H54 (cell line): ENCODE measurements at regions not wholly inside any gene's neighbourhood (a gene's known extent, or its start where the extent isn't known, plus 50 kb on each side); places are given as distances from the start of the nearest gene placed in this dataset.

ENCODE experiments used
- DNase-seq: peaks from one replicate; pipeline ENCODE4 v3.0.0; 2011; ENCODE audit warnings: low spot score, mixed read lengths; ENCODE audit not compliant: insufficient read length
- FAIRE-seq: peaks from 3 replicates; lab custom pipeline; 2011; peaks lifted over from hg19 to GRCh38; lab: Jason Lieb, UNC
- POLR2A ChIP-seq: IDR thresholded peaks from 2 replicates; pipeline ENCODE4 v1.6.1; 2011; ENCODE audit warnings: low read depth, mild to moderate bottlenecking, low read length

GRCh38 chr3:59254976-59255375 lies 205.2 kb upstream of the CFAP20DC start:
- no peak for TF ChIP-seq POLR2A
- FAIRE-seq (no peak), DNase-seq (no peak)

- DNase-seq = no peak
- FAIRE-seq = no peak
- no peak for TF ChIP-seq POLR2A
These were observed 204.6 kb upstream of the CFAP20DC start for GRCh38 chr3:59254433-59254832.

- TF ChIP-seq POLR2A = no peak
- no peak for DNase-seq
- FAIRE-seq = no peak
These were observed 203.7 kb upstream of the CFAP20DC start for GRCh38 chr3:59253523-59253922.

- FAIRE-seq = peak; percentile 66
- no peak for DNase-seq
- no peak for TF ChIP-seq POLR2A
These were observed 202.0 kb upstream of the CFAP20DC start for GRCh38 chr3:59251869-59252268.

- TF ChIP-seq POLR2A = no peak
- FAIRE-seq = no peak
- DNase-seq = no peak
These were observed 200.8 kb upstream of the CFAP20DC start for GRCh38 chr3:59250600-59250999.

GRCh38 chr3:59249698-59250361 lies 200.0 kb upstream of the CFAP20DC start:
- no peak for DNase-seq
- TF ChIP-seq POLR2A = no peak
- no peak for FAIRE-seq

GRCh38 chr3:59249004-59249403 lies 199.2 kb upstream of the CFAP20DC start:
- no peak for TF ChIP-seq POLR2A
- DNase-seq = no peak
- no peak for FAIRE-seq

GRCh38 chr3:59247402-59247841 lies 197.6 kb upstream of the CFAP20DC start:
- no peak for FAIRE-seq
- TF ChIP-seq POLR2A = no peak
- DNase-seq = no peak

GRCh38 chr3:59246719-59247401 lies 197.0 kb upstream of the CFAP20DC start:
- no peak for TF ChIP-seq POLR2A
- DNase-seq = no peak
- no peak for FAIRE-seq

- DNase-seq (peak; percentile 18), FAIRE-seq (no peak)
- TF ChIP-seq POLR2A = no peak
These were observed 196.2 kb upstream of the CFAP20DC start for GRCh38 chr3:59245859-59246501.

- FAIRE-seq (no peak), DNase-seq (no peak)
- no peak for TF ChIP-seq POLR2A
These were observed 195.6 kb upstream of the CFAP20DC start for GRCh38 chr3:59245300-59245858.

- no peak for DNase-seq
- no peak for FAIRE-seq
- no peak for TF ChIP-seq POLR2A
These were observed 194.5 kb upstream of the CFAP20DC start for GRCh38 chr3:59244343-59244742.

GRCh38 chr3:59243476-59243875 lies 193.7 kb upstream of the CFAP20DC start:
- no peak for TF ChIP-seq POLR2A
- DNase-seq = no peak
- no peak for FAIRE-seq

GRCh38 chr3:59240666-59241255 lies 190.9 kb upstream of the CFAP20DC start:
- DNase-seq (no peak), FAIRE-seq (peak; percentile 85)
- TF ChIP-seq POLR2A = no peak
